C4-2B (cell line): ENCODE measurements at regions not wholly inside any gene's neighbourhood (a gene's known extent, or its start where the extent isn't known, plus 50 kb on each side); places are given as distances from the start of the nearest gene placed in this dataset.

Source experiments
- CTCF ChIP-seq: fragments of 450-650 bp; conservative IDR thresholded peaks from 2 replicates; pipeline ENCODE4 v1.5.1; 2017; ENCODE audit warnings: mild to moderate bottlenecking
- ZFX ChIP-seq: fragments of 450-650 bp; IDR thresholded peaks from 2 replicates; pipeline ENCODE4 v1.6.1; 2017

- no peak for TF ChIP-seq CTCF
- TF ChIP-seq ZFX, result no peak
Measured at GRCh38 chr7:16084370-16084769, 337.0 kb downstream of the CRPPA start.
